WTC11 (cell line): ENCODE measurements at regions not wholly inside any gene's neighbourhood (a gene's known extent, or its start where the extent isn't known, plus 50 kb on each side); places are given as distances from the start of the nearest gene placed in this dataset.

Experiments used
- KAT7 ChIP-seq: sonication (generic); formaldehyde crosslinking; IDR thresholded peaks from 2 replicates; pipeline ENCODE4 v1.8.1; 2023; ENCODE audit warnings: missing genetic modification reagents, mild to moderate bottlenecking, borderline replicate concordance
- TF ChIP-seq, protein P1 (sequence below): fragments of 200-600 bp; IDR thresholded peaks from 2 replicates; pipeline ENCODE4 v1.8.0; 2022; ENCODE audit warnings: antibody characterized with exemption

DNA sequence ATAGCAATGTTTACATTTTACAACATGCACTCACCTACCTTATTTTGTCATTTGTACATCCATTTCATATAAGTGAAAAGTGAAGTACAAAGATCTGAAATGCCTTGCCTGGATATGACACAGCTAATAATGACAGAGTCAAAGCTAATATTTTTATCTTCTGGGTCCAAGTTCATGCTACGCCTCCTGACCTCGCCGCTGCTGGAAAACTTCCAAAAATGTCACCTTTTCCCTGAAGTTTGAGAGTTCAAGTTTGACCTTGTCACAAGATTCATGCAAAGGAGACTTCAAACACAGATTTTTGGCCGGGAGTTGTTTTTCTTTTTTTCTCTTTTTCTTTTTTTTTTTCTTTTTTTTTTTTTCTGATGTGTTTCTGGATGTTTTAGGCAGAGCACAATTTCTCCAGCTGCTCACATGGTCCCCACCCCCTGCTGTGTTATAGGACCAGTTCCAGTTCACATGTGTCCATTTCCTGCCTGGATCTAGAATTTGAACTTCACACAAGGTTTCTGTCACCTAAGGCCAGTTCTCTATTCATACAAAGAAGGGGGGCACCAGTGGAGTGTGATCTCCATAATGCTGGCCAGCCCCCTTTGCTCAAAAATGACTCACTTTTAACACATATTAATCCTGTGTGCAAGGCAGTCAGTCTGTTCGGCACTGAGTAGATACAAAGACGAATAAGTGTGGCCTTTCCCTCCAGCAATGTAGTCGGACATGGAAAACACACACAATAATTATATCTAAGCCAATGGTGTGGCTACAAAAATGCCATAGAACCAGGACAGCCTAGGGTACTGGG lies 546.8 kb downstream of the BUD13 start:
- TF ChIP-seq, protein P1, sequence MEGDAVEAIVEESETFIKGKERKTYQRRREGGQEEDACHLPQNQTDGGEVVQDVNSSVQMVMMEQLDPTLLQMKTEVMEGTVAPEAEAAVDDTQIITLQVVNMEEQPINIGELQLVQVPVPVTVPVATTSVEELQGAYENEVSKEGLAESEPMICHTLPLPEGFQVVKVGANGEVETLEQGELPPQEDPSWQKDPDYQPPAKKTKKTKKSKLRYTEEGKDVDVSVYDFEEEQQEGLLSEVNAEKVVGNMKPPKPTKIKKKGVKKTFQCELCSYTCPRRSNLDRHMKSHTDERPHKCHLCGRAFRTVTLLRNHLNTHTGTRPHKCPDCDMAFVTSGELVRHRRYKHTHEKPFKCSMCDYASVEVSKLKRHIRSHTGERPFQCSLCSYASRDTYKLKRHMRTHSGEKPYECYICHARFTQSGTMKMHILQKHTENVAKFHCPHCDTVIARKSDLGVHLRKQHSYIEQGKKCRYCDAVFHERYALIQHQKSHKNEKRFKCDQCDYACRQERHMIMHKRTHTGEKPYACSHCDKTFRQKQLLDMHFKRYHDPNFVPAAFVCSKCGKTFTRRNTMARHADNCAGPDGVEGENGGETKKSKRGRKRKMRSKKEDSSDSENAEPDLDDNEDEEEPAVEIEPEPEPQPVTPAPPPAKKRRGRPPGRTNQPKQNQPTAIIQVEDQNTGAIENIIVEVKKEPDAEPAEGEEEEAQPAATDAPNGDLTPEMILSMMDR: no peak
- no peak for TF ChIP-seq KAT7 (CRISPR knock-in tag)
